Choroid plexus epithelial cell (primary cell): ENCODE measurements at regions not wholly inside any gene's neighbourhood (a gene's known extent, or its start where the extent isn't known, plus 50 kb on each side); places are given as distances from the start of the nearest gene placed in this dataset.

ENCODE experiments used
- DNase-seq: peaks from one replicate; pipeline ENCODE4 v3.0.0-alpha.2; 2010; ENCODE audit warnings: low read depth
- H3K4me3 ChIP-seq: 2 replicates; pipeline ENCODE4 v1.5.1; 2011; ENCODE audit warnings: low read depth, mild to moderate bottlenecking, control low read depth, low read length, moderate library complexity
- CTCF ChIP-seq: conservative IDR thresholded peaks from 2 replicates; pipeline ENCODE4 v1.5.1; 2011; ENCODE audit warnings: low read depth, mild to moderate bottlenecking, control low read depth, inconsistent platforms, low read length, moderate library complexity

DNA sequence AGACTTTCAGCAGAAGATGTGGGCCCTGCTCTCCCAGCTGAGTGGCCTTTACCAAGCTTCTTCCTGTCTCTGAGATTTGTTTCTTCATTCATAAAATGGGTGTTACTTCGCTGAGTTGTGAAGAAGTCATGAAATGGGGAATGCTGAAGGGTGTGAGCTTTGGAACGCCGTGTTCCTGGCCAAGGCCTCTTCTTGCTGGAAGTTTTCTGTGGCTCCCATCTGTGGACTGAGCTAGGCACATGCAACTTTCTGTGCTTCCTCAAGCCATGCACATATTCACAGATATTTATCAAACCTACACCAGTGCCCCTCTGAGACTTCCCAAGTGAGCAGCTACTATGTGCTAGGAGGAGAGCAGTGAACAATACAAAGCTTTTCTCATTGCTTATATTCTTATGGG, 106.3 kb upstream of the JUN start:
- no peak overlapping the region for H3K4me3 ChIP-seq
- DNase-seq = no peak
- TF ChIP-seq CTCF = no peak

DNA sequence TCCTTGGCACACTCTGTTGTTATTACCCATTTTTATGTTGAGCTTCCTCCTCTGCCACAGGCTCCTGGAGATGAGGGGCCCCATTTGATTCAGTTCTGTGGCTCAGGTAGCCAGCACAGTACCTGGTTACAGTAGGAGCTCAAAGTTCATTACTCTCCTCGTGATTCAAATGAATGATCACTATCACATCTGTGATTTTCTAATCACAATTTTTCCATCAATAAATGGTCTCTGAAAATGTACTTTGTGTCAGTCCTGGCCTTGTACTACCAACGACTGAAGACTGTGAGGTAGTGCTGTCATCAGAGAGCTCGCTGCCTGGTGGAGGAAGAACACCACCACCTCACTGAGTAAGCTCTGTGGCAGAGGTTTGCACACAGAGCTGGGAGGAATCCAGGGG, 106.8 kb upstream of the JUN start:
- no peak for DNase-seq
- H3K4me3 ChIP-seq = no peak overlapping the region
- no peak for TF ChIP-seq CTCF

- no peak for TF ChIP-seq CTCF
Observed at GRCh38 chr1:58891347-58891746, 107.5 kb upstream of the JUN start.

DNA sequence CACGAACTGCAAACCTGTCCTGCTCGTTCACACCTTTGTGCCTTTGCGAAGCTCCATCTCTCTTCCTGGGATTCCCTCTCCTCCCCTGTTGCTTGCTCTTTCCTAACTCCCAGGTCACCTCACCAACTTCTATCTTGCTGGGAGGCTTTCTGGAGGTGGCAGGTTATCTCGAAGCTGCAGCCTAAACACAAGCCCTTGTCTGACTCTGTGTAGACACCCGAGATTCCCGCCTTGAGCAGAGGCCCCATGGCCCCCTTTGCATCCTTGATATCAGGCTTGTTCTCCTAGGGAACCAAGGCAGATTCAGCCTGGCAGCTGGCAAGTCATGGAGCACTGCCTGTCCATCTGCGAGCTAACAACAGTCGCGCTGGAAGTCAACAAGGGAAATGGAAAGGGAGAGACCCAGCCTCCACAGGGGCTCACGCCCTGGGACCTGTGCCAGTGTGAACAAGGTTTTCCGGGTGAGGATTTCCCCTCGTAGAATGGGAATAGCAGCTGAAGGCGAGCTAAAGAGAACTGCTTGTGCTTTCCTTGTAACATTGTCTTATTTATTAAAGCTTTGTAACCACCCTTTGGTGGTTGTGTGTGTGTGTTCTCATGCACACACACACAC, 109.5 kb upstream of the JUN start:
- TF ChIP-seq CTCF = no peak
- peak; percentile 38 for DNase-seq
- H3K4me3 ChIP-seq = no peak overlapping the region

More at GRCh38 chr1:58891347-58891746, 107.5 kb upstream of the JUN start:
- no peak overlapping the region for H3K4me3 ChIP-seq
- no peak for DNase-seq

DNA sequence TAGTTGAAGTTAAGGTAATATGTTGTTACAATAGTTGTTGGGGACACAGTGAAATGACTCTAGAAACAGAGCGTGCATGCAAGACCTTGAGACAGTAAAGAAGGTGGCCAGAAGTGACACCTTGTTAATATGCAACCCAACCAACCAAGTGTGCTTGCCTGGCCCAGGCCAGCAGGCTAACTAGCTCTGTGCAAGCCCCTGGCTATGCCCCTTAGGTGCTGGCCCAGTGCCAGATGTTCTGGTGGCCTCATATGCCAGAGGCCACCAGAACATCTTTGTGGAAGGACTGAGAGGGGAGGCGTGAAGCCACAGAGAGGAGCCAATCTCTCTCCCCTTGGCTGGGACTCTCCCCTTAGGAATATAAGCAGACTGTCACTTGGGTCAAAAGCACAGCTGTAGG, 111.2 kb upstream of the JUN start:
- no peak overlapping the region for H3K4me3 ChIP-seq

GRCh38 chr1:58895559-58896145, 111.8 kb upstream of the JUN start:
- DNase-seq = no peak
- H3K4me3 ChIP-seq = no peak overlapping the region
- TF ChIP-seq CTCF = no peak

More for the DNA sequence above, 111.2 kb upstream of the JUN start:
- DNase-seq = no peak
- TF ChIP-seq CTCF = no peak
